ENCODE measurements at regions not wholly inside any gene's neighbourhood (a gene's known extent, or its start where the extent isn't known, plus 50 kb on each side); places are given as distances from the start of the nearest gene placed in this dataset.
"Not testable (repeated sequence)": the region's sequence is repeated elsewhere in the genome, so short reads cannot be mapped to it uniquely, and the experiment has no call there.

DNA sequence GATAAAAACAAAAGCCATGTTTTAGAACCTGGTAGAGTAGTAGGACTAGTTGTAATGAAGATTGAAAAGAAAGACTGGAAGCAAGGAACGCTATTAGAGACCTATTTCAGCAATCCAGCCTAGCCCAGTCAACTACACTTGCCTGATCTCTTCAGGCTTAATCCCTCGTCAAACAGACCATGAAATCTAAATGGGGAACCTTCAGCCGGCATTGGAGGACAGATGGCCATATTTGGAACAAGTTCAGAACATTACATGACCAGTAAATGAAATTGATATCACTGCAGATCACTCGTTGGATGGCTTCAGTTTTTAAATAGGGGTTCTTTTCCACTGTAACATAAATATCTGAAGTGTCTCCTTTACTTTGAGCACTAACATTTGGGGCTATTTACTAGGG is 84.8 kb upstream of the WDR44 start:
- peak; percentile 72 for DNase-seq

DNA sequence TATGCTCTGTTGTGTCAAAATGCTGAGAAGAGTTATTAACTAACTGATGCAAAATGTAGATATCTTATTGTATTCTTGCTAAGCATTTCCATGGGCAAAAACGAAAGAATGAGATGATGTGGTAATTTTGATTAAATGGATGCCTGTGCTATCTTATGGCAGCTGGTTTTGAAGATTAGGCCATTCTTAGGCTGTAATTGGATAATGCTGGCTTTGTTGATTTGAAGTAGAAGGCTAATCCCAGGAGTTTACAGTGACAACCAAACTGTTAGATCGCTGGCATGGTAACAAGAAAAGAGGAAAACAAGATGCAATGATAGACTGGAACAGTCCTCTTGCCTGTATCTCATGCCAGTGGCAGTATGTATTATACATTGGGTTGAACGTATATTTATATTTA is 74.1 kb upstream of the WDR44 start:
- DNase-seq: no peak

DNA sequence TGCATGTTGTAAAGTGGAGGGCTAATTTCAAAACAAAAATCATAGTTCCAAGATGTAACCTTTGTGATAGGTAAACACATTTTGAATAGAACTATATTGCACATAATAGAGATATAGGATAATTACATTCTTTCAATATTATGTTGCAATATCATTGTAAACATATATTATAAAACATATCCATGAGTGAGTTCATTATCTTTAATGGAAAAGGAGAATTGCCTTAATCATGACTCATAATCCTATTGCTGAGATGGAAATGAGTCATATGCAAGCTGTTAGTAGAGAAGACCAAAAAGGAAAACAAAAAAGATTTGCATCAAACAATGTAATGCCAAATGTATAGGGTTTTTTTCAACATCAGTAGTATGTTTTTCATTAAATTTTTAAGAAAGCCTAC is 73.7 kb upstream of the WDR44 start:
- DNase-seq: no peak

DNA sequence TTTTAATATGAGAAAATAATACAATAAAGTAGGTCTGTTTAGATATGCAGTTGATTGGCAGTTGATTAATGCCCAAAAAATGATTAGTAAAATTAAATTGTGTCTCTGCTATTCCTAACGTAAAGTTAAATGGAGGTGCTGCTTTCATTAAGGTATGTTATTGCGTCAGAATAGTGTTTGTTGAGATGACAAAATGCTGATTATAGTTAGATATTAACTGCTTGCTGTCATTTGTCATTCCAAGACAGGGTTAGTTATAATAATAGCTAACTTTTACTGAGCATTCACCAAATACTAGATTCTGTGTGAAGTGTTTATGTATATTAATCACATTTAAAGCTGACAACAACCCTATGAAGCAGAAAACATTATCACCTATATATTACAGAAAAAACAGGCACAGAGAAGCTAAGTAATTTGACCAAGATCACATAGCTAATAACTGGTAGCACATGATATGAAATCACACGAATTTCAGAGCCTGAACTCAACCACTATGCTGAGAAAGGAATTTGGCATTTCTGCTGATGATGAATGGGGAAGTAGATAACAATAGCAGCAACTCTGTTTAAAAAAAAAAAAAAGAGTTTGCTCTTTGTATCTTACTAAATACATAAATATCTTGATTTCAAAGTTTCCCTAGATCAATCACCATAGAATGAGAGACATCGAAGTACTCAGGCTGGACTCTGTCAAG is 59.7 kb upstream of the WDR44 start:
- no peak for DNase-seq

DNA sequence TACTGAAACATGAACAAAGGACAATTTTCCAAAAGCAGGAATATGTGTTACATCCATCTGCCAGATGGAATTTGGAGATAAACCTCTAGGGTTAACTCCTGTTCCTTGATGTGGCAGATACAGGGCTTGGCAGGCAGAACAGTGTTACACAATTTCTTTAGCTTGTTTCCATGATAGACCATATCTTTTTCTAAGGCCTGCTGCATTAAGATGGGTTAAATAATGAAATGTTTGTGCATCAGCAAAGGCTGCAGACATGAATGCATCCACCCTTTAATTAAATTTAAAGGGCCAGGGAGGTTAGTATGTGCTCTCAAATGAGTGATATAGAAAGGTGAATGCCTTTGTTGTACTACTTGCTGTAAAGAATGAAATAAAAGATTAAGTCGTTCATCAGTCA is 50.1 kb upstream of the WDR44 start:
- not testable (repeated sequence) for DNase-seq
